ENCODE measurements at regions not wholly inside any gene's neighbourhood (a gene's known extent, or its start where the extent isn't known, plus 50 kb on each side); places are given as distances from the start of the nearest gene placed in this dataset.
A peak's percentile ranks its signal among the peaks of the same experiment; 100 is the strongest.

DNA sequence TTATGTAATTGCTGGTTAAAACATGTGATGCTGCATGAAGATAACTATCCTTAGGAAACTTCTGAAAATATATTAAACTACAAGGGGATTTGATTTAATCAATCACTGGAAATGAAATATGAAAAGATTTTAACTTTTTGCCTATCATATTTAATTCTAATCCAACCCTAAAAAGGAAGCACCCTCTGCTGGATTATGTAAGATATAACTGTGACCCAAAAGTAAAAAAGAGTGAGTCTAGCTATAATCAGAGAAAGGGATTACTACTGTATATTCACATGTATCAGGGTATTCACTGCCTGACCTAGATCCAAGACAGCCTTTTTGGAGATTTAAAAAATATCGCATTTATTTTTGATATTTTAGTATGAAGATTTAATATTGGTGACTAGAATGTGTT, 295.5 kb downstream of the MDFIC start:
- POLR2A ChIA-PET (ENCODE audit: unreplicated experiment), result interaction anchor here (0.6 kb wide), 1 partner anchor 586 kb away, joined by 3 read pairs; no protein-coding TSS in a partner anchor
- H3K4me3 ChIP-seq, result no peak overlapping the region
- DNase-seq, result no peak
- no peaks in the 10 kb centered on the region for H3K4me1 ChIP-seq (replicated peaks; ENCODE audit: insufficient read depth)
- no peaks in the 10 kb centered on the region for H3F3A ChIP-seq (ENCODE audit: insufficient read depth, low read depth)
- H3K9me3 ChIP-seq (ENCODE audit: insufficient read depth, low read depth), result no peaks in the 10 kb centered on the region
- no peak overlapping the region for H3K4me2 ChIP-seq
- intact Hi-C loops (cut with micrococcal nuclease; ENCODE audit: unreplicated experiment), result no loop called here
- H3K27me3 ChIP-seq (ENCODE audit: insufficient read depth, low read depth), result no peaks in the 10 kb centered on the region
- H3K9me2 ChIP-seq (ENCODE audit: insufficient read depth), result no peaks in the 10 kb centered on the region
- no peaks in the 10 kb centered on the region for H3K36me3 ChIP-seq (ENCODE audit: low read depth)
- no TSS peak for BruUV-seq (replicated peaks)
- no peak overlapping the region for H2AFZ ChIP-seq
- H3K79me2 ChIP-seq (ENCODE audit: low read depth), result no peaks in the 10 kb centered on the region
- H4K20me1 ChIP-seq (ENCODE audit: insufficient read depth), result no peaks in the 10 kb centered on the region
- CTCF ChIA-PET, result no interaction called here
- no peak for TF ChIP-seq EZH2 (IDR thresholded peaks at IDR 0.05; ENCODE audit: low read depth)
- TF ChIP-seq CTCF (conservative IDR thresholded peaks at IDR 0.05), result 0 out of 2 replicates have a peak, but pooled peaks have one; percentile 26
- H3K27ac ChIP-seq, result no peak overlapping the region

GRCh38 chr7:115216652-115217051, 294.8 kb downstream of the MDFIC start:
- POLR2A ChIA-PET (ENCODE audit: unreplicated experiment), result interaction anchor here (0.6 kb wide), 3 partner anchors 8 to 129 kb away, joined by 6 to 8 read pairs (median 6); no protein-coding TSS in a partner anchor
- BruUV-seq (replicated peaks), result no TSS peak

DNA sequence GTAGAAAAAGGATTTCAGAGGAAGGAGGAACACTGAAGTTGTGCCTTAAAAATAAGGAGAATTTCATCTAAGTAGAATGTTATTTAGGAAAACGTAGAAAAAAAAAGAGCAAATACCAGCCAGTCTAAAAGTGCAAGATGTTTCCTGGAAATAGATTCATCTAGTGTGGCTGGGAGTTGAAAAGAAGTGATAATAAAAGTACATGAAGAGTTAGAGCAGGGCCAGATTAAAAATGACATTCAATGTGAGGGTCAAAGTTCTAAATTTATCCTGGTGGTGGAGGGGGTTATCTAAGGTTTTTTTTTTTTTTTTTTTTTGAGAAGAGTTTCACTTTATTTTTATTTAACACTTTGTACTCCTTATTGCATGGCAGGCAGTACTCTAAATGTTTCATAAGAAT, 289.3 kb downstream of the MDFIC start:
- no peaks in the 10 kb centered on the region for H3K27me3 ChIP-seq (ENCODE audit: insufficient read depth, low read depth)
- no peak overlapping the region for H3K4me3 ChIP-seq
- no peak overlapping the region for H2AFZ ChIP-seq
- no peaks in the 10 kb centered on the region for H3K4me1 ChIP-seq (replicated peaks; ENCODE audit: insufficient read depth)
- BruUV-seq (replicated peaks), result no TSS peak
- no peaks in the 10 kb centered on the region for H3K9me2 ChIP-seq (ENCODE audit: insufficient read depth)
- no peaks in the 10 kb centered on the region for H3F3A ChIP-seq (ENCODE audit: insufficient read depth, low read depth)
- peaks cover 12% of the 10 kb centered on the region; the same call in 1 of the 2 replicates for H3K9me3 ChIP-seq (ENCODE audit: insufficient read depth, low read depth)
- H3K4me2 ChIP-seq, result no peak overlapping the region
- no peak for DNase-seq
- intact Hi-C loops (cut with micrococcal nuclease; ENCODE audit: unreplicated experiment), result loop anchor here (5.0 kb wide), 1 partner anchor 124 kb away; no protein-coding TSS in a partner anchor
- no peak overlapping the region for H3K27ac ChIP-seq
- H3K79me2 ChIP-seq (ENCODE audit: low read depth), result no peaks in the 10 kb centered on the region
- CTCF ChIA-PET, result no interaction called here
- H4K20me1 ChIP-seq (ENCODE audit: insufficient read depth), result no peaks in the 10 kb centered on the region
- no peak for TF ChIP-seq EZH2 (IDR thresholded peaks at IDR 0.05; ENCODE audit: low read depth)
- TF ChIP-seq CTCF (conservative IDR thresholded peaks at IDR 0.05), result no peak
- POLR2A ChIA-PET (ENCODE audit: unreplicated experiment), result no interaction called here
- no peaks in the 10 kb centered on the region for H3K36me3 ChIP-seq (ENCODE audit: low read depth)

More at GRCh38 chr7:115216652-115217051, 294.8 kb downstream of the MDFIC start:
- no peaks in the 10 kb centered on the region for H3F3A ChIP-seq (ENCODE audit: insufficient read depth, low read depth)
- H3K4me2 ChIP-seq, result no peak overlapping the region
- DNase-seq, result no peak
- H2AFZ ChIP-seq, result no peak overlapping the region; the same call in 1 of the 2 replicates
- no peaks in the 10 kb centered on the region for H3K9me2 ChIP-seq (ENCODE audit: insufficient read depth)
- TF ChIP-seq EZH2 (IDR thresholded peaks at IDR 0.05; ENCODE audit: low read depth) (no peak), CTCF (conservative IDR thresholded peaks at IDR 0.05) (no peak)
- no peaks in the 10 kb centered on the region for H3K79me2 ChIP-seq (ENCODE audit: low read depth)
- H3K36me3 ChIP-seq (ENCODE audit: low read depth), result no peaks in the 10 kb centered on the region
- H4K20me1 ChIP-seq (ENCODE audit: insufficient read depth), result no peaks in the 10 kb centered on the region
- H3K27ac ChIP-seq, result no peak overlapping the region
- H3K27me3 ChIP-seq (ENCODE audit: insufficient read depth, low read depth), result no peaks in the 10 kb centered on the region
- intact Hi-C loops (cut with micrococcal nuclease; ENCODE audit: unreplicated experiment), result no loop called here
- CTCF ChIA-PET, result interaction anchor here (0.6 to 0.9 kb wide), 4 partner anchors 38 to 351 kb away, joined by 3 to 4 read pairs (median 3); no protein-coding TSS in a partner anchor
- H3K4me3 ChIP-seq, result no peak overlapping the region
- no peaks in the 10 kb centered on the region for H3K9me3 ChIP-seq (ENCODE audit: insufficient read depth, low read depth)
- H3K4me1 ChIP-seq (replicated peaks; ENCODE audit: insufficient read depth), result no peaks in the 10 kb centered on the region

Measured in PC-9 (cell line).